Osteocyte (in vitro differentiated cells): ENCODE measurements at regions not wholly inside any gene's neighbourhood (a gene's known extent, or its start where the extent isn't known, plus 50 kb on each side); places are given as distances from the start of the nearest gene placed in this dataset.

Experiments
- DNase-seq: peaks from one replicate; pipeline ENCODE4 v3.0.0; 2021; ENCODE audit warnings: mixed read lengths; ENCODE audit not compliant: unreplicated experiment; ENCODE audit errors: extremely low spot score
- H3K27ac Mint-ChIP-seq: one replicate; pipeline ENCODE4 v1.8.0; 2021; ENCODE audit warnings: mild to moderate bottlenecking, mixed read lengths; ENCODE audit not compliant: unreplicated experiment
- H3K27me3 Mint-ChIP-seq: one replicate; pipeline ENCODE4 v1.8.0; 2021; ENCODE audit warnings: mixed read lengths; ENCODE audit not compliant: unreplicated experiment
- H3K36me3 Mint-ChIP-seq: one replicate; pipeline ENCODE4 v1.8.0; 2021; ENCODE audit warnings: mixed read lengths; ENCODE audit not compliant: unreplicated experiment
- H3K4me1 Mint-ChIP-seq: one replicate; pipeline ENCODE4 v1.8.0; 2021; ENCODE audit warnings: mixed read lengths; ENCODE audit not compliant: unreplicated experiment
- H3K4me3 Mint-ChIP-seq: one replicate; pipeline ENCODE4 v1.8.0; 2021; ENCODE audit warnings: mild to moderate bottlenecking, moderate library complexity, mixed read lengths; ENCODE audit not compliant: unreplicated experiment
- H3K9me3 Mint-ChIP-seq: one replicate; pipeline ENCODE4 v1.8.0; 2021; ENCODE audit warnings: mixed read lengths; ENCODE audit not compliant: unreplicated experiment
- CTCF ChIP-seq: fragments of 200-600 bp; sonication (generic); IDR thresholded peaks from 2 replicates; pipeline ENCODE4 v1.5.0; 2021; ENCODE audit warnings: antibody characterized with exemption, mild to moderate bottlenecking, moderate library complexity

- H3K9me3 Mint-ChIP-seq: no peaks in the 10 kb centered on the region
- no peak for TF ChIP-seq CTCF
- H3K4me3 Mint-ChIP-seq: no peak overlapping the region
- no peak overlapping the region for H3K27ac Mint-ChIP-seq
- H3K27me3 Mint-ChIP-seq: no peaks in the 10 kb centered on the region
- H3K4me1 Mint-ChIP-seq: no peaks in the 10 kb centered on the region
- no peaks in the 10 kb centered on the region for H3K36me3 Mint-ChIP-seq
- DNase-seq: no peak
These were observed 148.6 kb upstream of the PLPPR1 start for GRCh38 chr9:100879884-100880283.

GRCh38 chr9:100880284-100880683 lies 148.2 kb upstream of the PLPPR1 start:
- H3K4me1 Mint-ChIP-seq: no peaks in the 10 kb centered on the region
- H3K9me3 Mint-ChIP-seq: no peaks in the 10 kb centered on the region
- DNase-seq: no peak
- no peak for TF ChIP-seq CTCF
- H3K27me3 Mint-ChIP-seq: no peaks in the 10 kb centered on the region
- no peaks in the 10 kb centered on the region for H3K36me3 Mint-ChIP-seq
- H3K27ac Mint-ChIP-seq: no peak overlapping the region
- H3K4me3 Mint-ChIP-seq: no peak overlapping the region

GRCh38 chr9:100884518-100884917 lies 144.0 kb upstream of the PLPPR1 start:
- Mint-ChIP-seq H3K27ac (no peak overlapping the region), H3K9me3 (no peaks in the 10 kb centered on the region), H3K36me3 (no peaks in the 10 kb centered on the region), H3K4me3 (no peak overlapping the region), H3K27me3 (no peaks in the 10 kb centered on the region), H3K4me1 (no peaks in the 10 kb centered on the region)
- DNase-seq: no peak
- TF ChIP-seq CTCF: no peak

DNA sequence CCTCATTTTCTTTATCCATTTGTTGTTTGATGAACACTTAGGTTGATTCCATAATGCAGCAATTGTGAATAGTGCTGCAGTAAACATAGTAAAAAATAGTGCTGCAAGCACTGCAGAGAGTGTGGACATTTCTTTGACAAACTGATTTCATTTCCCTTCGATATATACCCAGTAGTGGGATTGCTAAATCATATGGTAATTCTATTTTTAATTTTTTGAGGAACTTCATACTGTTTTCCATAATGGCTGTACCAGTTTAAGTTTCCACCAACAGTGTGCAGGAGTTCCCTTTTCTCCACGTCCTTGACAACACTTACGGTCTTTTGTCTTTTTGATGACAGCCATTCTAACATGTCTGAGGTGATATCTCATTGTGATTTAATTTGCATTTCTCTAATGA lies 138.2 kb upstream of the PLPPR1 start:
- Mint-ChIP-seq H3K27me3 (no peaks in the 10 kb centered on the region), H3K9me3 (no peaks in the 10 kb centered on the region), H3K27ac (no peak overlapping the region), H3K4me1 (no peaks in the 10 kb centered on the region), H3K36me3 (no peaks in the 10 kb centered on the region), H3K4me3 (no peak overlapping the region)
- TF ChIP-seq CTCF: no peak
- no peak for DNase-seq

DNA sequence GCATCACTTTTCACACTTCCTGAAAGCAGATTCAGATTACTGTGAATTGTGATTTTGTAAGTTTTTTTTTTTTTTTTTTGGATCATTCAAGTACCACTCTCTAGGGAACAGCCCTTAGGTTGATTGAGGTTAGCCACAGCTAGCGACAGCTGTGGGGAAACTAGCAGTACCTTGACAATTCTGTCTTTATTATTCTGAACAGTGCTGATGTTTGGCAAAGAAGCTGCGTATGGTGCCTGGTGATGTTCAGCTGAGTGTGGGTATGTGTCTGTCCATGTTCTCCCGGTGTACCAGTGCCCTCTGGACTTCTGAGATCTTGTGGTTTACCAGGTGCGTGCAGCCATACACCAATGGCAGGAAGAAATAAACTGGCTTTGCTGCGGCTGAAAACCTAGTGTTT lies 117.3 kb upstream of the PLPPR1 start:
- no peak overlapping the region for H3K4me3 Mint-ChIP-seq

More for the DNA sequence above, 117.3 kb upstream of the PLPPR1 start:
- DNase-seq: no peak
- Mint-ChIP-seq H3K27ac (no peak overlapping the region), H3K36me3 (no peaks in the 10 kb centered on the region), H3K4me1 (no peaks in the 10 kb centered on the region), H3K9me3 (peaks cover 18% of the 10 kb centered on the region), H3K27me3 (no peaks in the 10 kb centered on the region)
- no peak for TF ChIP-seq CTCF
